PC-3 (cell line): ENCODE measurements at regions not wholly inside any gene's neighbourhood (a gene's known extent, or its start where the extent isn't known, plus 50 kb on each side); places are given as distances from the start of the nearest gene placed in this dataset.

ENCODE experiments used
- CTCF ChIP-seq: fragments of 300-600 bp; sonication (generic); conservative IDR thresholded peaks from 2 replicates; pipeline ENCODE4 v1.5.1; 2017; ENCODE audit warnings: antibody characterized with exemption, low read depth, mild to moderate bottlenecking, low read length
- EZH2 ChIP-seq: fragments of 300-600 bp; sonication (generic); IDR thresholded peaks from one replicate; pipeline ENCODE4 v1.6.1; 2017; ENCODE audit warnings: antibody characterized with exemption, mild to moderate bottlenecking, low read length; ENCODE audit not compliant: unreplicated experiment

GRCh38 chr12:23139026-23139425 lies 514.1 kb downstream of the ETNK1 start:
- no peak for TF ChIP-seq EZH2
- TF ChIP-seq CTCF = no peak
